Lower leg skin (tissue), 3 donors: ENCODE measurements at regions not wholly inside any gene's neighbourhood (a gene's known extent, or its start where the extent isn't known, plus 50 kb on each side); places are given as distances from the start of the nearest gene placed in this dataset.

Experiments used
- CTCF ChIP-seq, 3 donors: fragments of 450-650 bp; IDR thresholded peaks; one replicate each; pipeline ENCODE4 v1.5.1; 2016; ENCODE audit warnings: antibody characterized with exemption in 3 of 3, mild to moderate bottlenecking in 3 of 3, moderate library complexity in 2 of 3
- POLR2A ChIP-seq, 2 donors: fragments of 450-650 bp; IDR thresholded peaks; one replicate each; pipeline ENCODE4 v1.6.1; 2016 to 2017; ENCODE audit warnings: antibody characterized with exemption in 2 of 2, mild to moderate bottlenecking in 1 of 2, moderate library complexity in 1 of 2

GRCh38 chr4:148978301-148978700 lies 536.1 kb upstream of the NR3C2 start:
- no peak for TF ChIP-seq CTCF (IDR thresholded peaks at IDR 0.05)
- TF ChIP-seq POLR2A (IDR thresholded peaks at IDR 0.05) = no peak
